NT2/D1 (cell line): ENCODE measurements at regions not wholly inside any gene's neighbourhood (a gene's known extent, or its start where the extent isn't known, plus 50 kb on each side); places are given as distances from the start of the nearest gene placed in this dataset.

Source experiments
- SUZ12 ChIP-seq: IDR thresholded peaks from 2 replicates; pipeline ENCODE4 v1.6.1; 2011; ENCODE audit not compliant: insufficient read length, insufficient read depth; ENCODE audit errors: extremely low read depth
- YY1 ChIP-seq: IDR thresholded peaks from 2 replicates; pipeline ENCODE4 v1.6.1; 2011; ENCODE audit not compliant: insufficient read length, insufficient read depth

- no peak for TF ChIP-seq SUZ12
- TF ChIP-seq YY1, result no peak
These were observed 384.5 kb downstream of the LIG4 start for GRCh38 chr13:107830804-107831203.
